Forelimb muscle (tissue), 1 donor: ENCODE measurements at regions not wholly inside any gene's neighbourhood (a gene's known extent, or its start where the extent isn't known, plus 50 kb on each side); places are given as distances from the start of the nearest gene placed in this dataset.
A peak's percentile ranks its signal among the peaks of the same experiment; 100 is the strongest.
"Not testable (repeated sequence)": the region's sequence is repeated elsewhere in the genome, so short reads cannot be mapped to it uniquely, and the experiment has no call there.

Experiments
- DNase-seq: peaks from one replicate; pipeline ENCODE4 v3.0.0-alpha.2; 2013; ENCODE audit warnings: low read depth

GRCh38 chr13:44149231-44149630 lies 224.4 kb upstream of the SERP2 start:
- not testable (repeated sequence) for DNase-seq

- no peak for DNase-seq
These were observed 223.8 kb upstream of the SERP2 start for GRCh38 chr13:44149821-44150220.

GRCh38 chr13:44151474-44151873 lies 222.2 kb upstream of the SERP2 start:
- no peak for DNase-seq

- DNase-seq = no peak
These were observed 220.1 kb upstream of the SERP2 start for GRCh38 chr13:44153496-44153895.

- DNase-seq = peak; percentile 56
These were observed 218.0 kb upstream of the SERP2 start for GRCh38 chr13:44155422-44156293.

- DNase-seq = no peak
These were observed 217.3 kb upstream of the SERP2 start for GRCh38 chr13:44156294-44156658.

- no peak for DNase-seq
These were observed 216.0 kb upstream of the SERP2 start for GRCh38 chr13:44157606-44158005.

GRCh38 chr13:44158098-44158521 lies 215.5 kb upstream of the SERP2 start:
- no peak for DNase-seq

GRCh38 chr13:44158881-44159632 lies 214.6 kb upstream of the SERP2 start:
- DNase-seq = no peak

- DNase-seq = no peak
These were observed 213.9 kb upstream of the SERP2 start for GRCh38 chr13:44159633-44160279.

GRCh38 chr13:44160591-44161191 lies 212.9 kb upstream of the SERP2 start:
- DNase-seq = no peak

- DNase-seq = no peak
These were observed 210.5 kb upstream of the SERP2 start for GRCh38 chr13:44163108-44163507.

GRCh38 chr13:44165221-44165888 lies 208.3 kb upstream of the SERP2 start:
- DNase-seq = no peak

GRCh38 chr13:44165889-44166496 lies 207.6 kb upstream of the SERP2 start:
- no peak for DNase-seq

- DNase-seq = no peak
These were observed 204.4 kb upstream of the SERP2 start for GRCh38 chr13:44169018-44169911.

GRCh38 chr13:44170731-44171130 lies 202.9 kb upstream of the SERP2 start:
- DNase-seq = no peak

GRCh38 chr13:44171156-44171555 lies 202.5 kb upstream of the SERP2 start:
- DNase-seq = no peak

- DNase-seq = no peak
These were observed 201.8 kb upstream of the SERP2 start for GRCh38 chr13:44171861-44172260.

- DNase-seq = no peak
These were observed 201.3 kb upstream of the SERP2 start for GRCh38 chr13:44172281-44172810.
